ENCODE measurements at regions not wholly inside any gene's neighbourhood (a gene's known extent, or its start where the extent isn't known, plus 50 kb on each side); places are given as distances from the start of the nearest gene placed in this dataset.
"Not testable (repeated sequence)": the region's sequence is repeated elsewhere in the genome, so short reads cannot be mapped to it uniquely, and the experiment has no call there.

GRCh38 chr7:133164498-133164897, 82.6 kb upstream of the CHCHD3 start:
- no peak for TF ChIP-seq EZH2 (IDR thresholded peaks at IDR 0.05; ENCODE audit: borderline replicate concordance, low read depth, low read length, severe bottlenecking)
- no peak for TF ChIP-seq CTCF (IDR thresholded peaks at IDR 0.05; ENCODE audit: borderline replicate concordance, extremely low read depth, low read length, poor library complexity, severe bottlenecking)
- no peaks in the 10 kb centered on the region for H3K9me3 ChIP-seq (ENCODE audit: insufficient read depth, low read length, severe bottlenecking)
- H2AFZ ChIP-seq (ENCODE audit: low read depth, low read length) = no peak overlapping the region
- no peaks in the 10 kb centered on the region for H3K79me2 ChIP-seq (ENCODE audit: insufficient read depth, low read length)
- no peaks in the 10 kb centered on the region for H3K27me3 ChIP-seq (ENCODE audit: insufficient read depth, low read length, poor library complexity)
- H3K27ac ChIP-seq (ENCODE audit: low read length) = no peak overlapping the region
- H3K4me1 ChIP-seq (ENCODE audit: insufficient read depth, low read length) = no peaks in the 10 kb centered on the region
- no peaks in the 10 kb centered on the region for H3K36me3 ChIP-seq (ENCODE audit: insufficient read depth, low read length)
- no peaks in the 10 kb centered on the region for H4K20me1 ChIP-seq (ENCODE audit: insufficient read depth, low read length)
- DNase-seq (no peak), ATAC-seq (ENCODE audit: insufficient read depth, low read depth) (no peak)
- H3K9ac ChIP-seq (ENCODE audit: low read depth, low read length) = no peak overlapping the region
- H3K4me3 ChIP-seq (ENCODE audit: low read depth in 1 of 2, low read length in 2 of 2) = no peak overlapping the region
- H3K4me2 ChIP-seq (ENCODE audit: insufficient read depth, low read length) = no peak overlapping the region

- Histone ChIP-seq H3K9ac (ENCODE audit: low read depth, low read length) (no peak overlapping the region), H3K4me1 (ENCODE audit: insufficient read depth, low read length) (no peaks in the 10 kb centered on the region), H3K79me2 (ENCODE audit: insufficient read depth, low read length) (no peaks in the 10 kb centered on the region), H3K27me3 (ENCODE audit: insufficient read depth, low read length, poor library complexity) (no peaks in the 10 kb centered on the region), H3K27ac (ENCODE audit: low read length) (no peak overlapping the region), H3K36me3 (ENCODE audit: insufficient read depth, low read length) (no peaks in the 10 kb centered on the region), H3K9me3 (ENCODE audit: insufficient read depth, low read length, severe bottlenecking) (no peaks in the 10 kb centered on the region), H2AFZ (ENCODE audit: low read depth, low read length) (no peak overlapping the region), H3K4me2 (ENCODE audit: insufficient read depth, low read length) (no peak overlapping the region), H3K4me3 (ENCODE audit: low read depth in 1 of 2, low read length in 2 of 2) (no peak overlapping the region), H4K20me1 (ENCODE audit: insufficient read depth, low read length) (no peaks in the 10 kb centered on the region)
- ATAC-seq (ENCODE audit: insufficient read depth, low read depth) = no peak
- no peak for TF ChIP-seq EZH2 (IDR thresholded peaks at IDR 0.05; ENCODE audit: borderline replicate concordance, low read depth, low read length, severe bottlenecking)
- no peak for TF ChIP-seq CTCF (IDR thresholded peaks at IDR 0.05; ENCODE audit: borderline replicate concordance, extremely low read depth, low read length, poor library complexity, severe bottlenecking)
- no peak for DNase-seq
Observed at GRCh38 chr7:133165001-133165400, 83.1 kb upstream of the CHCHD3 start.

GRCh38 chr7:133165529-133165928, 83.6 kb upstream of the CHCHD3 start:
- ATAC-seq (ENCODE audit: insufficient read depth, low read depth) = no peak
- no peak overlapping the region for H3K9ac ChIP-seq (ENCODE audit: low read depth, low read length)
- no peak overlapping the region for H2AFZ ChIP-seq (ENCODE audit: low read depth, low read length)
- no peak overlapping the region for H3K4me3 ChIP-seq (ENCODE audit: low read depth in 1 of 2, low read length in 2 of 2)
- H3K9me3 ChIP-seq (ENCODE audit: insufficient read depth, low read length, severe bottlenecking) = no peaks in the 10 kb centered on the region
- H3K27ac ChIP-seq (ENCODE audit: low read length) = no peak overlapping the region
- H4K20me1 ChIP-seq (ENCODE audit: insufficient read depth, low read length) = no peaks in the 10 kb centered on the region
- H3K4me1 ChIP-seq (ENCODE audit: insufficient read depth, low read length) = no peaks in the 10 kb centered on the region
- no peaks in the 10 kb centered on the region for H3K79me2 ChIP-seq (ENCODE audit: insufficient read depth, low read length)
- no peaks in the 10 kb centered on the region for H3K27me3 ChIP-seq (ENCODE audit: insufficient read depth, low read length, poor library complexity)
- no peaks in the 10 kb centered on the region for H3K36me3 ChIP-seq (ENCODE audit: insufficient read depth, low read length)
- no peak for DNase-seq
- no peak for TF ChIP-seq CTCF (IDR thresholded peaks at IDR 0.05; ENCODE audit: borderline replicate concordance, extremely low read depth, low read length, poor library complexity, severe bottlenecking)
- TF ChIP-seq EZH2 (IDR thresholded peaks at IDR 0.05; ENCODE audit: borderline replicate concordance, low read depth, low read length, severe bottlenecking) = no peak
- H3K4me2 ChIP-seq (ENCODE audit: insufficient read depth, low read length) = no peak overlapping the region

GRCh38 chr7:133167300-133167699, 85.4 kb upstream of the CHCHD3 start:
- no peaks in the 10 kb centered on the region for H3K9me3 ChIP-seq (ENCODE audit: insufficient read depth, low read length, severe bottlenecking)
- H3K27ac ChIP-seq (ENCODE audit: low read length) = no peak overlapping the region
- no peaks in the 10 kb centered on the region for H3K27me3 ChIP-seq (ENCODE audit: insufficient read depth, low read length, poor library complexity)
- TF ChIP-seq CTCF (IDR thresholded peaks at IDR 0.05; ENCODE audit: borderline replicate concordance, extremely low read depth, low read length, poor library complexity, severe bottlenecking) (no peak), EZH2 (IDR thresholded peaks at IDR 0.05; ENCODE audit: borderline replicate concordance, low read depth, low read length, severe bottlenecking) (no peak)
- H4K20me1 ChIP-seq (ENCODE audit: insufficient read depth, low read length) = no peaks in the 10 kb centered on the region
- DNase-seq (no peak), ATAC-seq (ENCODE audit: insufficient read depth, low read depth) (no peak)
- H3K4me2 ChIP-seq (ENCODE audit: insufficient read depth, low read length) = no peak overlapping the region
- H3K9ac ChIP-seq (ENCODE audit: low read depth, low read length) = no peak overlapping the region
- no peaks in the 10 kb centered on the region for H3K36me3 ChIP-seq (ENCODE audit: insufficient read depth, low read length)
- H3K4me3 ChIP-seq (ENCODE audit: low read depth in 1 of 2, low read length in 2 of 2) = no peak overlapping the region
- H3K79me2 ChIP-seq (ENCODE audit: insufficient read depth, low read length) = no peaks in the 10 kb centered on the region
- H3K4me1 ChIP-seq (ENCODE audit: insufficient read depth, low read length) = no peaks in the 10 kb centered on the region
- no peak overlapping the region for H2AFZ ChIP-seq (ENCODE audit: low read depth, low read length)

GRCh38 chr7:133169167-133169822, 83.6 kb upstream of the EXOC4 start:
- not testable (repeated sequence) for H4K20me1 ChIP-seq (ENCODE audit: insufficient read depth, low read length); H3K9me3 ChIP-seq (ENCODE audit: insufficient read depth, low read length, severe bottlenecking); DNase-seq; H3K4me2 ChIP-seq (ENCODE audit: insufficient read depth, low read length); ATAC-seq (ENCODE audit: insufficient read depth, low read depth); H3K4me1 ChIP-seq (ENCODE audit: insufficient read depth, low read length); H3K4me3 ChIP-seq (ENCODE audit: low read depth in 1 of 2, low read length in 2 of 2); H3K36me3 ChIP-seq (ENCODE audit: insufficient read depth, low read length); H3K9ac ChIP-seq (ENCODE audit: low read depth, low read length); H3K79me2 ChIP-seq (ENCODE audit: insufficient read depth, low read length); H2AFZ ChIP-seq (ENCODE audit: low read depth, low read length); H3K27me3 ChIP-seq (ENCODE audit: insufficient read depth, low read length, poor library complexity); H3K27ac ChIP-seq (ENCODE audit: low read length)

Measured in DND-41 (cell line).